IMR-90 (cell line): ENCODE measurements at regions not wholly inside any gene's neighbourhood (a gene's known extent, or its start where the extent isn't known, plus 50 kb on each side); places are given as distances from the start of the nearest gene placed in this dataset.

Experiments
- ATAC-seq: fragments of 200-7000 bp; cut with Tn5 transposase; 2 replicates; pipeline ENCODE4 v1.9.1; 2020; ENCODE audit warnings: low read depth, mild to moderate bottlenecking, moderate library complexity
- BruUV-seq: library from RNA; stranded (reverse); fragments of 400-500 nt; replicated peaks from 2 replicates; lab custom pipeline; 2021; lab: Mats Ljungman, UMichigan
- CTCF ChIA-PET: fragments of 300-600 bp; formaldehyde crosslinking; extraction: SDS; loops from one replicate; lab custom pipeline; 2021; ENCODE audit warnings: antibody characterized with exemption; lab: Yijun Ruan, JAX
- POLR2A ChIA-PET: fragments of 300-600 bp; sonication (Branson Sonifier 250); formaldehyde crosslinking; loops from one replicate; lab custom pipeline; 2022; ENCODE audit warnings: antibody characterized with exemption; ENCODE audit not compliant: unreplicated experiment; lab: Charles Lee
- DNase-seq: peaks from one replicate; pipeline ENCODE4 v3.0.0; 2013
- H2AFZ ChIP-seq: replicated peaks from 2 replicates; pipeline ENCODE3; 2013; ENCODE audit warnings: low read length, mild to moderate bottlenecking; ENCODE audit not compliant: poor library complexity
- H2AK5ac ChIP-seq: 2 replicates; pipeline ENCODE4 v1.6.1; 2013; ENCODE audit warnings: low read depth, low read length, inconsistent platforms
- H2AK9ac ChIP-seq: replicated peaks from 2 replicates; pipeline ENCODE3; 2013; ENCODE audit warnings: mild to moderate bottlenecking, low read depth, low read length, moderate library complexity; ENCODE audit not compliant: poor library complexity
- H2BK120ac ChIP-seq: 2 replicates; pipeline ENCODE4 v1.6.1; 2013; ENCODE audit warnings: low read depth, low read length, inconsistent platforms
- H2BK15ac ChIP-seq: 3 replicates; pipeline ENCODE4 v1.6.1; 2013; ENCODE audit warnings: low read depth, low read length, inconsistent platforms
- H2BK20ac ChIP-seq: 2 replicates; pipeline ENCODE4 v1.6.1; 2013; ENCODE audit warnings: low read depth, mild to moderate bottlenecking, inconsistent platforms, low read length, moderate library complexity
- H2BK5ac ChIP-seq: 2 replicates; pipeline ENCODE4 v1.6.1; 2013; ENCODE audit warnings: mild to moderate bottlenecking, low read depth, low read length, inconsistent platforms; ENCODE audit not compliant: poor library complexity, severe bottlenecking
- H3K14ac ChIP-seq: replicated peaks from 2 replicates; pipeline ENCODE4 v1.6.1; 2013; ENCODE audit warnings: low read depth, low read length, inconsistent platforms
- H3K18ac ChIP-seq: 2 replicates; pipeline ENCODE4 v1.6.1; 2013; ENCODE audit warnings: low read depth, low read length, control low read depth
- H3K23ac ChIP-seq: 2 replicates; pipeline ENCODE4 v1.6.1; 2013; ENCODE audit warnings: low read depth, low read length, inconsistent platforms
- H3K27ac ChIP-seq: 2 replicates; pipeline ENCODE4 v1.5.1; 2013; ENCODE audit warnings: mild to moderate bottlenecking, control low read depth, low read length; ENCODE audit not compliant: insufficient read depth
- H3K27me3 ChIP-seq: 2 replicates; pipeline ENCODE4 v1.6.1; 2013; ENCODE audit warnings: low read length; ENCODE audit not compliant: control insufficient read depth, insufficient read depth
- H3K36me3 ChIP-seq: 2 replicates; pipeline ENCODE4 v1.6.1; 2013; ENCODE audit warnings: low read length, mixed read lengths; ENCODE audit not compliant: control insufficient read depth, insufficient read depth
- H3K4ac ChIP-seq: 2 replicates; pipeline ENCODE4 v1.6.1; 2013; ENCODE audit warnings: low read depth, low read length, inconsistent platforms
- H3K4me1 ChIP-seq: 2 replicates; pipeline ENCODE4 v1.6.1; 2013; ENCODE audit warnings: low read length, mixed read lengths; ENCODE audit not compliant: control insufficient read depth, insufficient read depth
- H3K4me2 ChIP-seq: 2 replicates; pipeline ENCODE4 v1.6.1; 2013; ENCODE audit warnings: low read depth, mild to moderate bottlenecking, control low read depth, low read length, moderate library complexity
- H3K4me3 ChIP-seq: 2 replicates; pipeline ENCODE4 v1.5.1; 2013; ENCODE audit warnings: low read depth, mild to moderate bottlenecking, control low read depth, low read length, moderate library complexity; ENCODE audit not compliant: insufficient read depth
- H3K56ac ChIP-seq: 2 replicates; pipeline ENCODE4 v1.6.1; 2013; ENCODE audit warnings: low read length, inconsistent platforms; ENCODE audit not compliant: insufficient read depth; ENCODE audit errors: extremely low read depth
- H3K79me1 ChIP-seq, 2 experiments: 2 replicates each; pipeline ENCODE4 v1.6.1; 2013; ENCODE audit warnings: low read length in 2 of 2, inconsistent platforms in 1 of 2, low read depth in 1 of 2
- H3K9ac ChIP-seq: 2 replicates; pipeline ENCODE4 v1.6.1; 2013; ENCODE audit warnings: low read depth, low read length, control low read depth
- H3K9me1 ChIP-seq: 2 replicates; pipeline ENCODE4 v1.6.1; 2013; ENCODE audit warnings: low read length, inconsistent platforms; ENCODE audit not compliant: insufficient read depth
- H3K9me3 ChIP-seq: 2 replicates; pipeline ENCODE4 v1.6.1; 2013; ENCODE audit warnings: low read length; ENCODE audit not compliant: control insufficient read depth, insufficient read depth
- H4K20me1 ChIP-seq: 2 replicates; pipeline ENCODE4 v1.6.1; 2013; ENCODE audit warnings: low read length, inconsistent platforms; ENCODE audit not compliant: insufficient read depth
- H4K5ac ChIP-seq: 2 replicates; pipeline ENCODE4 v1.6.1; 2013; ENCODE audit warnings: mild to moderate bottlenecking, low read depth, low read length, control low read depth
- H4K8ac ChIP-seq, 2 experiments: 2 replicates each; pipeline ENCODE4 v1.6.1; 2013; ENCODE audit warnings: low read depth in 2 of 2, low read length in 2 of 2, control low read depth in 1 of 2, inconsistent platforms in 1 of 2
- H4K91ac ChIP-seq: 2 replicates; pipeline ENCODE4 v1.6.1; 2013; ENCODE audit warnings: low read depth, low read length, inconsistent platforms; ENCODE audit not compliant: insufficient read depth
- BHLHE40 ChIP-seq: fragments of 150-350 bp; IDR thresholded peaks from 2 replicates; pipeline ENCODE4 v1.6.1; 2016; ENCODE audit warnings: mild to moderate bottlenecking, low read depth, low read length
- CEBPB ChIP-seq: IDR thresholded peaks from 2 replicates; pipeline ENCODE4 v1.6.1; 2012; ENCODE audit warnings: low read depth, low read length, improper control_type of control experiment
- CHD1 ChIP-seq: IDR thresholded peaks from 2 replicates; pipeline ENCODE4 v1.6.1; 2012; ENCODE audit warnings: low read depth, low read length, improper control_type of control experiment
- CTCF ChIP-seq: conservative IDR thresholded peaks from 2 replicates; pipeline ENCODE4 v1.5.1; 2012; ENCODE audit warnings: mild to moderate bottlenecking, low read depth, low read length, improper control_type of control experiment
- FOS ChIP-seq: fragments of 150-350 bp; IDR thresholded peaks from 2 replicates; pipeline ENCODE4 v1.6.1; 2016; ENCODE audit warnings: low read depth, low read length
- MAFK ChIP-seq: IDR thresholded peaks from 2 replicates; pipeline ENCODE4 v1.6.1; 2012; ENCODE audit warnings: low read depth, low read length, improper control_type of control experiment
- MAZ ChIP-seq: IDR thresholded peaks from 2 replicates; pipeline ENCODE4 v1.6.1; 2012; ENCODE audit warnings: low read depth, mild to moderate bottlenecking, low read length, improper control_type of control experiment, moderate library complexity, borderline replicate concordance
- MXI1 ChIP-seq: IDR thresholded peaks from 2 replicates; pipeline ENCODE4 v1.6.1; 2012; ENCODE audit warnings: low read depth, mild to moderate bottlenecking, low read length, moderate library complexity, borderline replicate concordance
- NFE2L2 ChIP-seq: fragments of 150-350 bp; IDR thresholded peaks from 2 replicates; pipeline ENCODE4 v1.6.1; 2016; ENCODE audit warnings: low read depth, mild to moderate bottlenecking, low read length
- POLR2A ChIP-seq: IDR thresholded peaks from 2 replicates; pipeline ENCODE4 v1.6.1; 2012; ENCODE audit warnings: mild to moderate bottlenecking, low read depth, low read length
- RAD21 ChIP-seq: IDR thresholded peaks from 2 replicates; pipeline ENCODE4 v1.6.1; 2012; ENCODE audit warnings: low read length, improper control_type of control experiment
- RCOR1 ChIP-seq: IDR thresholded peaks from 2 replicates; pipeline ENCODE4 v1.6.1; 2012; ENCODE audit warnings: mild to moderate bottlenecking, low read length, improper control_type of control experiment; ENCODE audit not compliant: insufficient replicate concordance
- RFX5 ChIP-seq: IDR thresholded peaks from 2 replicates; pipeline ENCODE4 v1.8.0; 2012; ENCODE audit warnings: low read depth, mild to moderate bottlenecking, low read length, moderate library complexity
- SMC3 ChIP-seq: fragments of 150-350 bp; IDR thresholded peaks from 2 replicates; pipeline ENCODE4 v1.6.1; 2016; ENCODE audit warnings: low read depth, mild to moderate bottlenecking, antibody characterized with exemption, low read length, moderate library complexity
- USF2 ChIP-seq: fragments of 150-350 bp; IDR thresholded peaks from 2 replicates; pipeline ENCODE4 v1.6.1; 2017; ENCODE audit warnings: mild to moderate bottlenecking, antibody characterized with exemption, low read length, low read depth
- WGBS, 2 experiments: methylation state at CpG; one replicate each; pipeline versions ENCODE4 v1.1.5 to v1.1.7; 2013; ENCODE audit warnings: missing lambda C conversion rate in 2 of 2; ENCODE audit not compliant: insufficient read length in 1 of 2; ENCODE audit errors: extremely low coverage in 2 of 2; 5-methylcytosine and 5-hydroxymethylcytosine counted together
- dilution Hi-C: fragments of 300-500 bp; cut with HindIII; formaldehyde crosslinking; loops from one replicate; pipeline ENCODE4 v1.14.3; 2018; ENCODE audit warnings: low sequenced_read_pairs; ENCODE audit not compliant: unreplicated experiment
- in situ Hi-C: fragments of 300-500 bp; cut with MboI; formaldehyde crosslinking; loops from 3 replicates; pipeline ENCODE4 v1.14.3; 2019; ENCODE audit warnings: low sequenced_read_pairs, inconsistent platforms, mixed read lengths
- intact Hi-C: fragments of 100-400 bp; cut with micrococcal nuclease; formaldehyde crosslinking; loops from 2 replicates; pipeline ENCODE4 v1.10.0; 2022
- TF ChIP-seq, protein P1 (sequence below): fragments of 150-350 bp; IDR thresholded peaks from 2 replicates; pipeline ENCODE4 v1.6.1; 2016; ENCODE audit warnings: low read depth, mild to moderate bottlenecking, low read length, moderate library complexity, borderline replicate concordance

DNA sequence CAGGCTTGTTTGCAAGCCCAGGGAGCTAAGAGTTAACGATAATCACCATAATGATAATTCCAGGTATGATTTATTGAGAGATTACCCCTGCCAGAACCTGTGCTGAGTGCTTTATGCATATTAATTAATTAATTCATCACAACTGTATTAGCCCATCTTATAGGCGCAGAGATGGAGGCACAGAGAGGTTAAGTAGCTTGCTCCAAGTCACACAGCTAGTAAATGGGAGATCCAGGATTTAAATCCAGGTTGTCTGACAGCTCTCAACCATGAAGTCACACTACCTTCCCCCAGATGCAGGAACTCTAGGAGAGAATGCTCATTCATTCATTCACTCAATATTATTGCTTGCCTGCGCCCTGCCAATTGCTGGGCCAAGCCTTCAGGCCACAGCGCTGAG lies 84.5 kb downstream of the FAM241B start:
- H3K9me3 ChIP-seq, result no peaks in the 10 kb centered on the region
- H3K4ac ChIP-seq, result peak overlapping the region; percentile 2; the same call in 1 of the 2 replicates
- H3K36me3 ChIP-seq, result no peaks in the 10 kb centered on the region
- H2AK5ac ChIP-seq, result peak overlapping the region; percentile 7; the same call in 1 of the 2 replicates
- no peak overlapping the region for H4K8ac ChIP-seq
- no peak overlapping the region for H2BK5ac ChIP-seq
- in situ Hi-C loops, result no loop called here
- H3K27ac ChIP-seq, result no peak overlapping the region
- H3K56ac ChIP-seq, result no peak overlapping the region
- no peak overlapping the region for H2BK20ac ChIP-seq
- H4K91ac ChIP-seq, result no peak overlapping the region
- no peak overlapping the region for H2AFZ ChIP-seq
- no peak for DNase-seq
- no peak for ATAC-seq
- no TSS peak for BruUV-seq
- no peak overlapping the region for H3K18ac ChIP-seq
- H3K79me1 ChIP-seq, result no peaks in the 10 kb centered on the region
- H3K4me2 ChIP-seq, result no peak overlapping the region
- ChIA-PET POLR2A (no interaction called here), CTCF (interaction anchor here (1.3 to 1.4 kb wide), 2 partner anchors 70 kb away, joined by 5 to 10 read pairs; no protein-coding TSS in a partner anchor)
- intact Hi-C loops, result no loop called here
- no peaks in the 10 kb centered on the region for H4K20me1 ChIP-seq
- dilution Hi-C loops, result no loop called here
- no peak overlapping the region for H2BK15ac ChIP-seq
- peaks cover 9% of the 10 kb centered on the region; the same call in 1 of the 2 replicates for H3K9me1 ChIP-seq
- WGBS, 2 experiments, result no CpG with 5 or more reads among the region's 4 CpGs
- no peak overlapping the region for H3K4me3 ChIP-seq
- H3K4me1 ChIP-seq, result peaks cover 5% of the 10 kb centered on the region
- H3K14ac ChIP-seq, result no peak overlapping the region
- H3K9ac ChIP-seq, result no peak overlapping the region
- no peak overlapping the region for H3K23ac ChIP-seq
- H2BK120ac ChIP-seq, result no peak overlapping the region
- H4K5ac ChIP-seq, result no peak overlapping the region
- TF ChIP-seq MAFK, result no peak
- TF ChIP-seq CEBPB, result no peak
- no peak for TF ChIP-seq USF2
- no peak for TF ChIP-seq CHD1
- TF ChIP-seq, protein P1, sequence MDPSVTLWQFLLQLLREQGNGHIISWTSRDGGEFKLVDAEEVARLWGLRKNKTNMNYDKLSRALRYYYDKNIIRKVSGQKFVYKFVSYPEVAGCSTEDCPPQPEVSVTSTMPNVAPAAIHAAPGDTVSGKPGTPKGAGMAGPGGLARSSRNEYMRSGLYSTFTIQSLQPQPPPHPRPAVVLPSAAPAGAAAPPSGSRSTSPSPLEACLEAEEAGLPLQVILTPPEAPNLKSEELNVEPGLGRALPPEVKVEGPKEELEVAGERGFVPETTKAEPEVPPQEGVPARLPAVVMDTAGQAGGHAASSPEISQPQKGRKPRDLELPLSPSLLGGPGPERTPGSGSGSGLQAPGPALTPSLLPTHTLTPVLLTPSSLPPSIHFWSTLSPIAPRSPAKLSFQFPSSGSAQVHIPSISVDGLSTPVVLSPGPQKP, result no peak
- no peak for TF ChIP-seq POLR2A
- TF ChIP-seq SMC3, result no peak
- TF ChIP-seq BHLHE40, result no peak
- TF ChIP-seq CTCF, result no peak
- no peak for TF ChIP-seq NFE2L2
- no peak for TF ChIP-seq RCOR1
- no peak for TF ChIP-seq RFX5
- TF ChIP-seq MAZ, result no peak
- no peak for TF ChIP-seq MXI1
- TF ChIP-seq RAD21, result no peak
- no peak for TF ChIP-seq FOS
- H3K27me3 ChIP-seq, result peaks cover 14% of the 10 kb centered on the region
- H2AK9ac ChIP-seq, result no peak overlapping the region
